ENCODE measurements at regions not wholly inside any gene's neighbourhood (a gene's known extent, or its start where the extent isn't known, plus 50 kb on each side); places are given as distances from the start of the nearest gene placed in this dataset.

DNA sequence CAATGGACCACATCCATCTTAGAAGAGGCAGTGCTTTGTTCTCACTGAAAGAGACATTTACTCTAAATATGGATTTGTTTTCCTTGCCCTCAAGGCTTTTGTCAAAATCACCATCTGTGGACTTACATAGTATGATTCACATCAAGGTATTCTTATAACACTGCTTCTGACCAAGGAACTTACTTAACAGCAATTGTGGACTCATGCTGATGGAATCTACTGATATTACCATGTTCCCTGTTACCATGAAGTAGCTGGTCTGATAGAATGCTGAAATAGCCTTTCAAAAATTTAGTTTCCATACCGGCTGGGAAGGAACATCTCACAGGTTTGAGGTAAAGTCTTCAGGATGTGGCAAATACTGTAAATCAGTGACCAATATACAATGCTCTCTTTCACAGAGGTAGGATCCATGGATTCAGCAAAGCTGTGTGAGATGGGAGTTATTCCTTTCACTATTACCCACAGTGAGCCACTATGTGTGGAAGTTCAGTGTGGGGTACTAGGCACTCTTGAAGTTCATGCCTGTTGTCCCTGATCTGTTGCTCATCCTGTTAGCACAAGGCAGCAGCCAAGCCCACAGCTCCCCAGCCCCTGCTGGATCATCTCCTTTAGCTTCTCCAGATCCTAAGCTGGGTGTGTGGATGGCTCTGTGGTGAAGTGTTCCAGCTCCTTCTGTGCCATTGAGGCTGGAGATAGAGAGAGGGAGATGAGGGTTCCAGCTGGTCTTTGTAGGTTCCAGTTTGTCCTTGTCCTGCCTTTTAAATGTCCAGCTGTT lies 126.4 kb downstream of the ATP23 start:
- WGBS (ENCODE audit: insufficient coverage), result no CpG with 5 or more reads among the region's 1 CpG
- DNase-seq (no peak), ATAC-seq (replicated peaks in 1 of 4) (no peak)
- Histone ChIP-seq H3K4me1 (ENCODE audit: control insufficient read depth in 1 of 2, extremely low read depth in 1 of 2, insufficient read depth in 2 of 2, low read length in 2 of 2) (no peaks in the 10 kb centered on the region), H3K27ac (ENCODE audit: low read length) (no peak overlapping the region), H3K4me3 (ENCODE audit: control insufficient read depth in 1 of 2, extremely low read depth in 1 of 2, low read length in 1 of 2) (no peak overlapping the region), H3K36me3 (ENCODE audit: control insufficient read depth in 2 of 2, extremely low read depth in 1 of 2, insufficient read depth in 1 of 2, low read length in 1 of 2) (no peaks in the 10 kb centered on the region), H3K27me3 (replicated peaks in 1 of 2; ENCODE audit: control insufficient read depth in 2 of 2, extremely low read depth in 1 of 2, insufficient read depth in 2 of 2, low read length in 1 of 2) (no peaks in the 10 kb centered on the region), H3K9me3 (no peaks in the 10 kb centered on the region)
- Mint-ChIP-seq H3K4me3 (no peak overlapping the region), H3K36me3 (no peaks in the 10 kb centered on the region), H3K4me1 (no peaks in the 10 kb centered on the region), H3K9me3 (no peaks in the 10 kb centered on the region), H3K27me3 (peaks cover 0 to 2% of the 10 kb centered on the region in 2 donors), H3K27ac (no peak overlapping the region)
- POLR2A ChIA-PET, result no interaction called here
- CTCF ChIA-PET, result no interaction called here

DNA sequence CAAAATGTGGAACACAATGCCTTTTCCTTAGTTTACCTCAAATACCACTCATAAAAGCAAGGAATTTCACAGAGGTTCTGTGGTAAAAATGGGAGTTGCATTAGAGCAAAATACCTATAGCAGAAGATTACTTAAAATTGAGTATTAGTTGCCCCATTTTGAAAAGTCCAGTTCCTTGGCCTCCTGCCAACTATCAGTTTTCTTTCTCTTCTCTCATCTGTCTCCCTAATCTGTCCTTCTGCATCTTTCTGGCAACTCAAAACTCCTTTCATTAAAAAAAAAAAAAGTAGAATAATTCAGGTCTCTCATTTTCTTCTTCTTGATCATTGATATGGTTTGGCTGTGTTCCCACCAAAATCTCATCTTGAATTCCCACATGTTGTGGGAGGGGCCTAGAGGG lies 127.3 kb downstream of the ATP23 start:
- H3K4me1 ChIP-seq (ENCODE audit: control insufficient read depth in 1 of 2, extremely low read depth in 1 of 2, insufficient read depth in 2 of 2, low read length in 2 of 2), result no peaks in the 10 kb centered on the region
- no peaks in the 10 kb centered on the region for H3K9me3 Mint-ChIP-seq
- H3K27me3 Mint-ChIP-seq, result no peaks in the 10 kb centered on the region
- POLR2A ChIA-PET, result no interaction called here
- no peak overlapping the region for H3K27ac ChIP-seq (ENCODE audit: low read length)
- DNase-seq, result no peak
- H3K4me1 Mint-ChIP-seq, result no peaks in the 10 kb centered on the region
- no peak overlapping the region for H3K4me3 Mint-ChIP-seq
- no peak overlapping the region for H3K4me3 ChIP-seq (ENCODE audit: control insufficient read depth in 1 of 2, extremely low read depth in 1 of 2, low read length in 1 of 2)
- no peaks in the 10 kb centered on the region for H3K27me3 ChIP-seq (replicated peaks in 1 of 2; ENCODE audit: control insufficient read depth in 2 of 2, extremely low read depth in 1 of 2, insufficient read depth in 2 of 2, low read length in 1 of 2)
- no peaks in the 10 kb centered on the region for H3K9me3 ChIP-seq
- no peak overlapping the region for H3K27ac Mint-ChIP-seq
- H3K36me3 ChIP-seq (ENCODE audit: control insufficient read depth in 2 of 2, extremely low read depth in 1 of 2, insufficient read depth in 1 of 2, low read length in 1 of 2), result no peaks in the 10 kb centered on the region
- ATAC-seq (replicated peaks in 1 of 4), result no peak
- CTCF ChIA-PET, result no interaction called here
- H3K36me3 Mint-ChIP-seq, result no peaks in the 10 kb centered on the region

DNA sequence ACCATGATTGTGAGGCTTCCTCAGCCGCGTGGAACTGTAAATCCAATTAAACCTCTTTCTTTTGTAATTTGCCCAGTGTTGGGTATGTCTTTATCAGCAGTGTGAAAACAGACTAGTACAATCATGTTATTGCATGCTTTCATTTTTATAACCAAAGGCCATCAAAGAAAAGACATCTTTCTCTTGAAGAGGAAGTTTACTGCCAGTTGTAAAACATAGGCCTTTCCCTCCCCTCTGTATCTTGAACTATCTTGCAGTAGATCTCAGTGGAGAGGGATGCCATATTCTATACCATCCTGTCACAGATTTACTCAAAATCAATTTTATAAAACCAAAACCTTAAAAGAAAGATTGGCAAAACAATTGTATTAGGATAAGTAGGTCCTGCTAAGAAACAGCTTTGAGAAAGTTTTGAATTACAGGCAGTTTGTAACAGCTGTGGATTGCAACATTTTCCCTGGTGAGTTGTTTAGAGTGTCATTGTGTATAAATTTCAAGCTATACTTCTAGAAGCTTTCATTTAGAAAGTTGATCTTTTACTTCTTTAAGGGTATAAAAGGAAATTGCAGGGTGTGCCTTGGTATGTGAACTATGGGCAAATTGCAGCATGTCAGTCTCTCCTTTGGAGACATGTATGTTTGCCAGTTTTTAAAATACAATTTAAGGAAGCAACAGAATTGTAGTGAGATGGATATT lies 128.0 kb downstream of the ATP23 start:
- H3K4me3 ChIP-seq (ENCODE audit: control insufficient read depth in 1 of 2, extremely low read depth in 1 of 2, low read length in 1 of 2), result no peak overlapping the region
- no peak for DNase-seq

DNA sequence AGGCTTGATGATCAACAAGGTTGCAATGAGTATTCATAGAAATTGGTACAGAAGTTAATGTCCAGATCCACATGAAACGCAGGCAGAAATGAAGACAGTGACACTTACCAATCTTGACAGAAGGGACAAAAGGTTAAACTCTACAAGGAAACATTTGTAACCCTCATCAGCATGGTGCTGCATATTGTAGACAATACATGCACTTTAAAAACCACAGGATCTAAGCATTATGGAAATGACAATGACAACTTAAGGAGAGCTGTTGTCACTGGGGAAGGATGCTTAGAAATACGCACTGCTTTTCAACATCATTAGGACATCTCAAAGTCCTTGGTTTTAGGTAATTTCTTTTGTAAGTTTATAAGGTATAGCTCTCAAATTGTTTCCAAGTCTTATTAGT lies 130.6 kb downstream of the ATP23 start:
- WGBS (ENCODE audit: insufficient coverage), result no CpG with 5 or more reads among the region's 2 CpGs
- no peak for ATAC-seq (replicated peaks in 1 of 4)

More for the DNA sequence above, 128.0 kb downstream of the ATP23 start:
- H3K36me3 Mint-ChIP-seq, result no peaks in the 10 kb centered on the region
- H3K4me1 Mint-ChIP-seq, result no peaks in the 10 kb centered on the region
- ChIA-PET POLR2A (no interaction called here), CTCF (no interaction called here)
- Histone ChIP-seq H3K4me1 (ENCODE audit: control insufficient read depth in 1 of 2, extremely low read depth in 1 of 2, insufficient read depth in 2 of 2, low read length in 2 of 2) (no peaks in the 10 kb centered on the region), H3K36me3 (ENCODE audit: control insufficient read depth in 2 of 2, extremely low read depth in 1 of 2, insufficient read depth in 1 of 2, low read length in 1 of 2) (no peaks in the 10 kb centered on the region), H3K9me3 (no peaks in the 10 kb centered on the region), H3K27me3 (replicated peaks in 1 of 2; ENCODE audit: control insufficient read depth in 2 of 2, extremely low read depth in 1 of 2, insufficient read depth in 2 of 2, low read length in 1 of 2) (no peaks in the 10 kb centered on the region), H3K27ac (ENCODE audit: low read length) (no peak overlapping the region)
- H3K27ac Mint-ChIP-seq, result no peak overlapping the region
- H3K9me3 Mint-ChIP-seq, result peaks cover 0 to 3% (median 0%) of the 10 kb centered on the region in 3 donors
- no CpG with 5 or more reads among the region's 2 CpGs for WGBS (ENCODE audit: insufficient coverage)
- no peaks in the 10 kb centered on the region for H3K27me3 Mint-ChIP-seq
- ATAC-seq (replicated peaks in 1 of 4), result no peak
- H3K4me3 Mint-ChIP-seq, result no peak overlapping the region

DNA sequence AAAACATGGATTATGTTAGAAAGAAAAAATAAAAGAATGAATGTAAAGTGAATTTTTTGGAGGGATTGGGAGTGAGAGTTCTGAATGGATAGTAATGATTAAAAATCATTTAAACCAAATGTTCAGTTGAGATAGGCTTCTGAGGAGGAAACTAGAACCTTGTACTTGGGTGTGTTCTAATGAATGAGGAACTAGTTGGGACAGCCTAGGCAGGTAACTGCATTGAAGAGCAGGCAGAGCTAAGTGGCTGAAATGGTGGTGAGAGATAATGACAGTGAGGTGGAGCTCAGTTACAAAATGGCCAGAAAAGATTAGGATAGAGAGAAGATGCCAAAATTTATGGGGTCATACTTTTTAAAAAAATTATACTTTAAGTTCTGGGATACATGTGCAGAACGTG lies 132.9 kb downstream of the ATP23 start:
- H3K27me3 ChIP-seq (replicated peaks in 1 of 2; ENCODE audit: control insufficient read depth in 2 of 2, extremely low read depth in 1 of 2, insufficient read depth in 2 of 2, low read length in 1 of 2), result no peaks in the 10 kb centered on the region
- H3K9me3 ChIP-seq, result no peaks in the 10 kb centered on the region
- ChIA-PET POLR2A (no interaction called here), CTCF (no interaction called here)
- no peak overlapping the region for H3K27ac ChIP-seq (ENCODE audit: low read length)
- no CpG with 5 or more reads among the region's 1 CpG for WGBS (ENCODE audit: insufficient coverage)
- ATAC-seq (replicated peaks in 1 of 4), result no peak
- Mint-ChIP-seq H3K9me3 (peaks cover 0 to 3% (median 0%) of the 10 kb centered on the region in 3 donors), H3K4me3 (no peak overlapping the region), H3K4me1 (no peaks in the 10 kb centered on the region), H3K27me3 (peaks cover 5 to 15% of the 10 kb centered on the region in 2 donors), H3K27ac (no peak overlapping the region), H3K36me3 (no peaks in the 10 kb centered on the region)
- H3K36me3 ChIP-seq (ENCODE audit: control insufficient read depth in 2 of 2, extremely low read depth in 1 of 2, insufficient read depth in 1 of 2, low read length in 1 of 2), result no peaks in the 10 kb centered on the region
- no peak for DNase-seq
- no peak overlapping the region for H3K4me3 ChIP-seq (ENCODE audit: control insufficient read depth in 1 of 2, extremely low read depth in 1 of 2, low read length in 1 of 2)
- no peaks in the 10 kb centered on the region for H3K4me1 ChIP-seq (ENCODE audit: control insufficient read depth in 1 of 2, extremely low read depth in 1 of 2, insufficient read depth in 2 of 2, low read length in 2 of 2)

More for the DNA sequence above, 130.6 kb downstream of the ATP23 start:
- H3K27ac ChIP-seq (ENCODE audit: low read length), result no peak overlapping the region
- CTCF ChIA-PET, result no interaction called here
- H3K4me3 Mint-ChIP-seq, result no peak overlapping the region
- no peaks in the 10 kb centered on the region for H3K36me3 Mint-ChIP-seq
- H3K27me3 Mint-ChIP-seq, result peaks cover 1 to 4% of the 10 kb centered on the region in 2 donors
- H3K27me3 ChIP-seq (replicated peaks in 1 of 2; ENCODE audit: control insufficient read depth in 2 of 2, extremely low read depth in 1 of 2, insufficient read depth in 2 of 2, low read length in 1 of 2), result no peaks in the 10 kb centered on the region
- H3K4me3 ChIP-seq (ENCODE audit: control insufficient read depth in 1 of 2, extremely low read depth in 1 of 2, low read length in 1 of 2), result no peak overlapping the region
- DNase-seq, result no peak
- no peaks in the 10 kb centered on the region for H3K9me3 ChIP-seq
- H3K4me1 Mint-ChIP-seq, result no peaks in the 10 kb centered on the region
- H3K36me3 ChIP-seq (ENCODE audit: control insufficient read depth in 2 of 2, extremely low read depth in 1 of 2, insufficient read depth in 1 of 2, low read length in 1 of 2), result no peaks in the 10 kb centered on the region
- POLR2A ChIA-PET, result no interaction called here
- H3K4me1 ChIP-seq (ENCODE audit: control insufficient read depth in 1 of 2, extremely low read depth in 1 of 2, insufficient read depth in 2 of 2, low read length in 2 of 2), result no peaks in the 10 kb centered on the region
- H3K9me3 Mint-ChIP-seq, result peaks cover 0 to 3% (median 0%) of the 10 kb centered on the region in 3 donors
- no peak overlapping the region for H3K27ac Mint-ChIP-seq

DNA sequence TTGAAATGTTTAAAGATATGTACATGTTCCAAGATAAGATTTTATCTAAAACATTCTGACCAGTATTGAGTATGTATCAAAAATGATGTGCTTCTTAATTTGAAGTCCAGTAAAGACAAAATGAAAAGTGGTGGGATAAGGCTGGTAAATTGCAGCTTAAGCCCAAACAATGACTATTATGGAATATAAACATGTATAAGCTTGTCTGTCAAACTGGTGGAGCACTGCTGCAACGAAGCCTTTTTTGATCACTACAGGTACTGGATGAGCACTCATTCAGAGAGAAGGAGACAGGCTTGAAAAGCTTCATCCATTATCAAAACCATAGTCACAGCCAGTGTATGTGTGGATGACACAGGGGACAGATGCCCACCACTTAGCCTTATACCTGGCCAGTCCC lies 138.4 kb downstream of the ATP23 start:
- DNase-seq (no peak), ATAC-seq (replicated peaks in 1 of 4) (no peak)
- no peak overlapping the region for H3K4me3 Mint-ChIP-seq
- Histone ChIP-seq H3K27ac (ENCODE audit: low read length) (no peak overlapping the region), H3K36me3 (ENCODE audit: control insufficient read depth in 2 of 2, extremely low read depth in 1 of 2, insufficient read depth in 1 of 2, low read length in 1 of 2) (no peaks in the 10 kb centered on the region), H3K27me3 (replicated peaks in 1 of 2; ENCODE audit: control insufficient read depth in 2 of 2, extremely low read depth in 1 of 2, insufficient read depth in 2 of 2, low read length in 1 of 2) (no peaks in the 10 kb centered on the region), H3K4me1 (ENCODE audit: control insufficient read depth in 1 of 2, extremely low read depth in 1 of 2, insufficient read depth in 2 of 2, low read length in 2 of 2) (no peaks in the 10 kb centered on the region), H3K4me3 (ENCODE audit: control insufficient read depth in 1 of 2, extremely low read depth in 1 of 2, low read length in 1 of 2) (no peak overlapping the region), H3K9me3 (no peaks in the 10 kb centered on the region)
- no peak overlapping the region for H3K27ac Mint-ChIP-seq
- POLR2A ChIA-PET, result no interaction called here
- no peaks in the 10 kb centered on the region for H3K9me3 Mint-ChIP-seq
- no CpG with 5 or more reads among the region's 1 CpG for WGBS (ENCODE audit: insufficient coverage)
- peaks cover 14 to 32% of the 10 kb centered on the region in 2 donors for H3K27me3 Mint-ChIP-seq
- no peaks in the 10 kb centered on the region for H3K4me1 Mint-ChIP-seq
- CTCF ChIA-PET, result no interaction called here
- no peaks in the 10 kb centered on the region for H3K36me3 Mint-ChIP-seq
